MM.1S (cell line): ENCODE measurements at regions not wholly inside any gene's neighbourhood (a gene's known extent, or its start where the extent isn't known, plus 50 kb on each side); places are given as distances from the start of the nearest gene placed in this dataset.

Source experiments
- DNase-seq: peaks from one replicate; pipeline ENCODE4 v3.0.0-alpha.2; 2015
- H2AFZ ChIP-seq: fragments of 300-600 bp; sonication (generic); 2 replicates; pipeline ENCODE4 v1.6.0; 2016; ENCODE audit warnings: antibody characterized with exemption, low read length
- H3F3A ChIP-seq: fragments of 300-600 bp; sonication (generic); 2 replicates; pipeline ENCODE4 v1.6.1; 2016; ENCODE audit warnings: mild to moderate bottlenecking, antibody characterized with exemption, low read length, moderate library complexity, mixed read lengths; ENCODE audit not compliant: insufficient read depth
- H3K27ac ChIP-seq: fragments of 300-600 bp; sonication (generic); 2 replicates; pipeline ENCODE4 v1.5.1; 2016; ENCODE audit warnings: mild to moderate bottlenecking, low read length
- H3K27me3 ChIP-seq: fragments of 300-600 bp; sonication (generic); replicated peaks from 2 replicates; pipeline ENCODE4 v1.6.0; 2016; ENCODE audit warnings: low read length; ENCODE audit not compliant: insufficient read depth
- H3K36me3 ChIP-seq: fragments of 300-600 bp; sonication (generic); replicated peaks from 2 replicates; pipeline ENCODE4 v1.6.1; 2016; ENCODE audit warnings: mild to moderate bottlenecking, low read length, mixed read lengths; ENCODE audit not compliant: insufficient read depth
- H3K4me1 ChIP-seq: fragments of 300-600 bp; sonication (generic); 2 replicates; pipeline ENCODE4 v1.6.1; 2016; ENCODE audit warnings: low read length, mixed read lengths
- H3K4me2 ChIP-seq: fragments of 300-600 bp; sonication (generic); 2 replicates; pipeline ENCODE4 v1.6.0; 2016; ENCODE audit warnings: low read depth, low read length
- H3K4me3 ChIP-seq: fragments of 300-600 bp; sonication (generic); 2 replicates; pipeline ENCODE4 v1.5.1; 2016; ENCODE audit warnings: low read length, mixed read lengths
- H3K79me2 ChIP-seq: fragments of 300-600 bp; sonication (generic); 2 replicates; pipeline ENCODE4 v1.6.1; 2016; ENCODE audit warnings: mixed run types, low read length, mixed read lengths
- H3K9ac ChIP-seq: fragments of 300-600 bp; sonication (generic); 2 replicates; pipeline ENCODE4 v1.6.1; 2016; ENCODE audit warnings: low read length, mixed read lengths
- H3K9me2 ChIP-seq: fragments of 300-600 bp; sonication (generic); replicated peaks from 2 replicates; pipeline ENCODE4 v1.6.1; 2016; ENCODE audit warnings: mild to moderate bottlenecking, low read length, mixed read lengths; ENCODE audit not compliant: insufficient read depth
- H3K9me3 ChIP-seq: fragments of 300-600 bp; sonication (generic); replicated peaks from 2 replicates; pipeline ENCODE4 v1.6.1; 2016; ENCODE audit warnings: mild to moderate bottlenecking, low read length, mixed read lengths; ENCODE audit not compliant: insufficient read depth
- H4K20me1 ChIP-seq: fragments of 300-600 bp; sonication (generic); 2 replicates; pipeline ENCODE4 v1.6.1; 2016; ENCODE audit warnings: mild to moderate bottlenecking, low read length, moderate library complexity, mixed read lengths; ENCODE audit not compliant: insufficient read depth
- EZH2 ChIP-seq: fragments of 300-600 bp; sonication (generic); optimal IDR thresholded peaks from 2 replicates; pipeline ENCODE3; 2017; ENCODE audit warnings: low read depth, mild to moderate bottlenecking, antibody characterized with exemption, low read length, mixed read lengths
- EZH2phosphoT487 ChIP-seq: fragments of 300-600 bp; sonication (generic); IDR thresholded peaks from 2 replicates; pipeline ENCODE4 v1.6.1; 2018; ENCODE audit warnings: antibody characterized with exemption, low read length
- TF ChIP-seq, protein P1 (sequence below): fragments of 300-600 bp; sonication (generic); IDR thresholded peaks from 2 replicates; pipeline ENCODE4 v1.5.1; 2016; ENCODE audit warnings: antibody characterized with exemption, low read length, mixed read lengths

DNA sequence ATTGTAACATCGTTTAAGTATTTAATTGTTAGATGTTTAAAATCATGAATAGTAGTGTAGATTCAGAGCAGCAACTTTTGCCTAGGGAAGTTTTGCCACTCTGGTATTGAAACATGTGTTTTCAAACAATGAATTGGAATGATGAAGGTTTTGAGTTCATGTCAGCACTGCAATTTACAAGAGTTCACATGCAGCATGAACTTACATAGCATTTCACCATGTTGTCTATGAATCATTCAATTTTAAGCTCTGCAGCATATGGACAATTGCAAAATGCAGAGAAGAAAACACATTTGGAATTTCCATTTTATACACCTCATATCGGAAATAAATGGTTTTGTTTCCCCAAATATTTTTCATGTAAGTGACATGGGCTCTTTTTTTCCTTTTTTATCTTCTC, 170.7 kb upstream of the CDKN3 start:
- Histone ChIP-seq H3K9ac (no peak overlapping the region), H4K20me1 (no peaks in the 10 kb centered on the region), H3K4me1 (no peaks in the 10 kb centered on the region), H3K79me2 (no peaks in the 10 kb centered on the region), H3K9me3 (no peaks in the 10 kb centered on the region), H3K36me3 (no peaks in the 10 kb centered on the region), H3K4me3 (no peak overlapping the region), H3F3A (no peaks in the 10 kb centered on the region), H3K27ac (no peak overlapping the region), H3K27me3 (no peaks in the 10 kb centered on the region), H2AFZ (no peak overlapping the region), H3K9me2 (no peaks in the 10 kb centered on the region), H3K4me2 (no peak overlapping the region)
- DNase-seq = no peak
- TF ChIP-seq, protein P1, sequence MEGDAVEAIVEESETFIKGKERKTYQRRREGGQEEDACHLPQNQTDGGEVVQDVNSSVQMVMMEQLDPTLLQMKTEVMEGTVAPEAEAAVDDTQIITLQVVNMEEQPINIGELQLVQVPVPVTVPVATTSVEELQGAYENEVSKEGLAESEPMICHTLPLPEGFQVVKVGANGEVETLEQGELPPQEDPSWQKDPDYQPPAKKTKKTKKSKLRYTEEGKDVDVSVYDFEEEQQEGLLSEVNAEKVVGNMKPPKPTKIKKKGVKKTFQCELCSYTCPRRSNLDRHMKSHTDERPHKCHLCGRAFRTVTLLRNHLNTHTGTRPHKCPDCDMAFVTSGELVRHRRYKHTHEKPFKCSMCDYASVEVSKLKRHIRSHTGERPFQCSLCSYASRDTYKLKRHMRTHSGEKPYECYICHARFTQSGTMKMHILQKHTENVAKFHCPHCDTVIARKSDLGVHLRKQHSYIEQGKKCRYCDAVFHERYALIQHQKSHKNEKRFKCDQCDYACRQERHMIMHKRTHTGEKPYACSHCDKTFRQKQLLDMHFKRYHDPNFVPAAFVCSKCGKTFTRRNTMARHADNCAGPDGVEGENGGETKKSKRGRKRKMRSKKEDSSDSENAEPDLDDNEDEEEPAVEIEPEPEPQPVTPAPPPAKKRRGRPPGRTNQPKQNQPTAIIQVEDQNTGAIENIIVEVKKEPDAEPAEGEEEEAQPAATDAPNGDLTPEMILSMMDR = no peak
- TF ChIP-seq EZH2phosphoT487 (no peak), EZH2 (no peak)

DNA sequence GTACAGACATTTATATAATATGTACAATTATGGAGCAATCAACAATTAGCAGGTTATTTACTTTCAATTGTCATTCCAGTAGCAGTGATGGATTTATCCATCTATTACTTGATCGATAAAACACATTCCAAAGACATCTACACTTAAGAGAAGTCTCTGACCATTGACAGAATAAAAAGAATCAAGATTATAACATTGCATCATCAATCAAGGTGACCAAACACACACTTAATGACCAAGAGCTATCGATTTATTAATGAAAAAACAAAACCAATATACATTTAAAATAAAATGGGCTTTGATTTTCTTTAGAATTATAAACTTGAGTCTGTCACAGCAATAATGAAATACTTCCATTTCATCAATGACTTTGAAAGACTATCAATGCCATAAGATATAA, 170.2 kb upstream of the CDKN3 start:
- no peaks in the 10 kb centered on the region for H3K9me3 ChIP-seq
- H3K4me1 ChIP-seq = no peaks in the 10 kb centered on the region
- no peak overlapping the region for H3K27ac ChIP-seq
- H3K9me2 ChIP-seq = no peaks in the 10 kb centered on the region
- no peaks in the 10 kb centered on the region for H3K79me2 ChIP-seq
- no peak overlapping the region for H3K4me2 ChIP-seq
- no peak overlapping the region for H3K4me3 ChIP-seq
- H3K9ac ChIP-seq = no peak overlapping the region
- H3K27me3 ChIP-seq = no peaks in the 10 kb centered on the region
- DNase-seq = no peak
- no peaks in the 10 kb centered on the region for H3K36me3 ChIP-seq
- H2AFZ ChIP-seq = no peak overlapping the region
- no peaks in the 10 kb centered on the region for H3F3A ChIP-seq
- no peaks in the 10 kb centered on the region for H4K20me1 ChIP-seq
- TF ChIP-seq EZH2 = no peak
- TF ChIP-seq, protein P1 = no peak
- no peak for TF ChIP-seq EZH2phosphoT487

DNA sequence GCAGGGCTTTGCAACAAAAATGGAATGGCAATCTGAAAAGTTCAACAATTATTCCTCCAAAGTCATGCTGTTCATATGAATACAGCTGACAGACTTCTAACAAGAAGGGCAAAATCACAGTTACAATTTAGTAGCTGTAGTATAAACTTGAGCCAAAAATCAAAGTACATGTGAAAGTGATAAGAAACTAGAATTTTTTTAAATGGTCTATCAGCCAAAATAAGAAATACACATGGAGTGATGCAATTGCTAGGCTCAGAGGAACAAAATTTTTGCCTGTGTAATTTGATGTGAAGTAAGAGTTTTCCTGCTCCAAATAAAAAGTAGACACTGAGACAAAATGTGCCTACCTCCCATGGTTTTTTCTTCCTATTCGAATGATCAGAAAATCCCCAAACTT, 167.7 kb upstream of the CDKN3 start:
- Histone ChIP-seq H3K27ac (no peak overlapping the region), H3K4me2 (no peak overlapping the region), H4K20me1 (no peaks in the 10 kb centered on the region), H3F3A (no peaks in the 10 kb centered on the region), H3K4me1 (no peaks in the 10 kb centered on the region), H3K4me3 (no peak overlapping the region), H3K36me3 (no peaks in the 10 kb centered on the region), H2AFZ (no peak overlapping the region), H3K9me2 (no peaks in the 10 kb centered on the region), H3K9me3 (no peaks in the 10 kb centered on the region), H3K79me2 (no peaks in the 10 kb centered on the region), H3K27me3 (no peaks in the 10 kb centered on the region), H3K9ac (no peak overlapping the region)
- TF ChIP-seq, protein P1 = no peak
- no peak for TF ChIP-seq EZH2
- TF ChIP-seq EZH2phosphoT487 = no peak
- no peak for DNase-seq
